H1 (cell line): ENCODE measurements at regions not wholly inside any gene's neighbourhood (a gene's known extent, or its start where the extent isn't known, plus 50 kb on each side); places are given as distances from the start of the nearest gene placed in this dataset.

ENCODE experiments used
- CTCF ChIA-PET: fragments of 300-600 bp; sonication (Branson Sonifier 250); formaldehyde crosslinking; loops from one replicate; lab custom pipeline; 2021; ENCODE audit not compliant: partially characterized antibody; lab: Charles Lee
- POLR2A ChIA-PET: fragments of 300-600 bp; sonication (Branson Sonifier 250); formaldehyde crosslinking; loops from one replicate; lab custom pipeline; 2021; ENCODE audit warnings: inconsistent platforms; ENCODE audit not compliant: partially characterized antibody; lab: Charles Lee
- DNase-seq, 2 experiments: peaks; one replicate each; pipeline versions ENCODE4 v3.0.0 to v3.0.0-alpha.2; 2010 to 2022; ENCODE audit warnings: low spot score in 2 of 2, low read depth in 1 of 2, mixed read lengths in 1 of 2
- FAIRE-seq: peaks from 2 replicates; lab custom pipeline; 2011; peaks lifted over from hg19 to GRCh38; lab: Jason Lieb, UNC
- H2AFZ ChIP-seq: 2 replicates; pipeline ENCODE4 v1.8.1; 2012; ENCODE audit warnings: low read length, inconsistent platforms
- H2AK5ac ChIP-seq: 2 replicates; pipeline ENCODE4 v1.6.1; 2013; ENCODE audit warnings: low read depth, low read length
- H2BK120ac ChIP-seq: replicated peaks from 2 replicates; pipeline ENCODE3; 2013; ENCODE audit warnings: low read depth, low read length, inconsistent platforms
- H2BK12ac ChIP-seq: 2 replicates; pipeline ENCODE4 v1.6.1; 2013; ENCODE audit warnings: low read depth, low read length
- H2BK15ac ChIP-seq: 2 replicates; pipeline ENCODE4 v1.6.1; 2013; ENCODE audit warnings: low read length
- H2BK20ac ChIP-seq: 2 replicates; pipeline ENCODE4 v1.6.1; 2013; ENCODE audit warnings: low read length
- H2BK5ac ChIP-seq: 2 replicates; pipeline ENCODE4 v1.6.1; 2013; ENCODE audit warnings: low read depth, low read length
- H3K14ac ChIP-seq: 2 replicates; pipeline ENCODE4 v1.6.1; 2013; ENCODE audit warnings: inconsistent platforms; ENCODE audit not compliant: insufficient read length
- H3K18ac ChIP-seq: 2 replicates; pipeline ENCODE4 v1.6.1; 2013; ENCODE audit warnings: low read length; ENCODE audit errors: extremely low read depth
- H3K23ac ChIP-seq: 2 replicates; pipeline ENCODE4 v1.6.1; 2013; ENCODE audit warnings: inconsistent platforms; ENCODE audit not compliant: insufficient read length
- H3K23me2 ChIP-seq: 2 replicates; pipeline ENCODE4 v1.6.1; 2013; ENCODE audit warnings: low read depth, low read length
- H3K27ac ChIP-seq: 2 replicates; pipeline ENCODE4 v1.6.1; 2011; ENCODE audit warnings: low read depth, low read length, inconsistent platforms
- H3K27me3 ChIP-seq, 4 experiments: replicated peaks in 1 of 4; 1 replicate in 1 of 4; 2 replicates in 3 of 4; pipeline versions ENCODE4 v1.6.1 to v1.8.1; 2011 to 2013; ENCODE audit warnings: low read length in 3 of 4, mild to moderate bottlenecking in 3 of 4, inconsistent platforms in 2 of 4, mixed read lengths in 2 of 4, moderate library complexity in 1 of 4; ENCODE audit not compliant: control insufficient read depth in 3 of 4, insufficient read depth in 3 of 4; ENCODE audit errors: extremely low read depth in 1 of 4
- H3K36me3 ChIP-seq, 4 experiments: 2 replicates each; pipeline versions ENCODE4 v1.6.1 to v1.8.1; 2011 to 2013; ENCODE audit warnings: mild to moderate bottlenecking in 4 of 4, low read length in 3 of 4, moderate library complexity in 2 of 4, control low read depth in 1 of 4, inconsistent platforms in 1 of 4; ENCODE audit not compliant: insufficient read depth in 4 of 4, control insufficient read depth in 2 of 4
- H3K4ac ChIP-seq: replicated peaks from 2 replicates; pipeline ENCODE3; 2013; ENCODE audit warnings: low read length, low read depth, mixed read lengths, inconsistent platforms; ENCODE audit not compliant: insufficient read length
- H3K4me1 ChIP-seq, 4 experiments: replicated peaks in 1 of 4; 1 replicate in 1 of 4; 2 replicates in 3 of 4; pipeline versions ENCODE4 v1.6.1 to v1.8.1; 2011 to 2013; ENCODE audit warnings: low read length in 3 of 4, inconsistent platforms in 2 of 4, mixed read lengths in 1 of 4; ENCODE audit not compliant: insufficient read depth in 4 of 4, control insufficient read depth in 3 of 4
- H3K4me2 ChIP-seq, 2 experiments: 2 replicates each; pipeline versions ENCODE4 v1.6.1 to v1.8.1; 2011 to 2013; ENCODE audit warnings: low read depth in 2 of 2, low read length in 2 of 2, control low read depth in 1 of 2, inconsistent platforms in 1 of 2, mild to moderate bottlenecking in 1 of 2; ENCODE audit not compliant: insufficient read depth in 1 of 2
- H3K4me3 ChIP-seq, 4 experiments: fragments of 200-600, 300-600 bp in 1 of 4; sonication (generic), shearing (Covaris generic), sonication (Bioruptor Twin) in 1 of 4; 2 replicates each; pipeline versions ENCODE4 v1.5.1 to v1.8.1; 2011 to 2016; ENCODE audit warnings: low read length in 4 of 4, low read depth in 3 of 4, control low read depth in 2 of 4, inconsistent platforms in 2 of 4, mild to moderate bottlenecking in 2 of 4, mixed read lengths in 1 of 4, moderate library complexity in 1 of 4; ENCODE audit not compliant: insufficient read depth in 2 of 4; ENCODE audit errors: extremely low read depth in 1 of 4
- H3K56ac ChIP-seq: replicated peaks from 2 replicates; pipeline ENCODE3; 2013; ENCODE audit warnings: low read depth, mild to moderate bottlenecking, mixed read lengths, low read length, inconsistent platforms; ENCODE audit not compliant: insufficient read length
- H3K79me1 ChIP-seq: 2 replicates; pipeline ENCODE4 v1.6.1; 2013; ENCODE audit warnings: low read depth, low read length, control low read depth
- H3K79me2 ChIP-seq, 2 experiments: 2 replicates each; pipeline versions ENCODE4 v1.6.1 to v1.8.1; 2012 to 2013; ENCODE audit warnings: low read length in 2 of 2, mild to moderate bottlenecking in 2 of 2, inconsistent platforms in 1 of 2; ENCODE audit not compliant: insufficient read depth in 2 of 2, control insufficient read depth in 1 of 2
- H3K9ac ChIP-seq, 4 experiments: replicated peaks in 1 of 4; 1 replicate in 1 of 4; 2 replicates in 3 of 4; pipeline versions ENCODE4 v1.6.1 to v1.8.1; 2011 to 2013; ENCODE audit warnings: low read depth in 3 of 4, low read length in 3 of 4, control low read depth in 2 of 4, mild to moderate bottlenecking in 2 of 4, moderate library complexity in 2 of 4, inconsistent platforms in 1 of 4; ENCODE audit errors: extremely low read depth in 1 of 4
- H3K9me3 ChIP-seq, 2 experiments: 2 replicates each; pipeline versions ENCODE4 v1.6.1 to v1.8.1; 2012 to 2013; ENCODE audit warnings: mild to moderate bottlenecking in 2 of 2, moderate library complexity in 2 of 2, control low read depth in 1 of 2, inconsistent platforms in 1 of 2, low read depth in 1 of 2, low read length in 1 of 2, mixed read lengths in 1 of 2; ENCODE audit not compliant: insufficient read depth in 2 of 2
- H4K20me1 ChIP-seq, 2 experiments: replicated peaks in 1 of 2; 2 replicates each; pipeline versions ENCODE3 to v1.8.1; 2011 to 2013; ENCODE audit warnings: inconsistent platforms in 2 of 2, low read length in 2 of 2, mild to moderate bottlenecking in 1 of 2; ENCODE audit not compliant: insufficient read depth in 2 of 2, control insufficient read depth in 1 of 2
- H4K5ac ChIP-seq: 2 replicates; pipeline ENCODE4 v1.6.1; 2013; ENCODE audit warnings: low read length, low read depth, mixed read lengths, inconsistent platforms; ENCODE audit not compliant: insufficient read length
- H4K8ac ChIP-seq: 2 replicates; pipeline ENCODE4 v1.8.0; 2013; ENCODE audit warnings: mild to moderate bottlenecking, moderate library complexity, low read length, inconsistent platforms; ENCODE audit not compliant: insufficient read depth; ENCODE audit errors: extremely low read depth
- H4K91ac ChIP-seq: replicated peaks from 2 replicates; pipeline ENCODE3; 2013; ENCODE audit warnings: low read length, mixed read lengths, inconsistent platforms; ENCODE audit not compliant: insufficient read length
- BACH1 ChIP-seq: IDR thresholded peaks from 2 replicates; pipeline ENCODE4 v1.6.1; 2012; ENCODE audit warnings: low read length, improper control_type of control experiment
- BRCA1 ChIP-seq: IDR thresholded peaks from 2 replicates; pipeline ENCODE4 v1.6.1; 2012; ENCODE audit warnings: low read depth, low read length, improper control_type of control experiment
- CEBPB ChIP-seq: IDR thresholded peaks from 2 replicates; pipeline ENCODE4 v1.6.1; 2012; ENCODE audit warnings: low read depth, low read length
- CTBP2 ChIP-seq: IDR thresholded peaks from 2 replicates; pipeline ENCODE4 v1.7.0; 2011; ENCODE audit warnings: borderline replicate concordance, mild to moderate bottlenecking, moderate library complexity, mixed read lengths, low read length; ENCODE audit not compliant: insufficient read depth, insufficient read length
- EP300 ChIP-seq, 2 experiments: IDR thresholded peaks; 1 replicate in 1 of 2; 2 replicates in 1 of 2; pipeline ENCODE4 v1.6.1; 2011 to 2012; ENCODE audit warnings: low read depth in 2 of 2, low read length in 2 of 2, mild to moderate bottlenecking in 2 of 2, borderline replicate concordance in 1 of 2, inconsistent platforms in 1 of 2, moderate library complexity in 1 of 2
- HDAC2 ChIP-seq, 2 experiments: fragments of 300-600 bp in 1 of 2; sonication (generic) in 1 of 2; IDR thresholded peaks; 2 replicates each; pipeline ENCODE4 v1.6.1; 2011 to 2012; ENCODE audit warnings: low read depth in 2 of 2, low read length in 2 of 2, mild to moderate bottlenecking in 2 of 2, moderate library complexity in 2 of 2, borderline replicate concordance in 1 of 2, inconsistent platforms in 1 of 2
- JUND ChIP-seq: IDR thresholded peaks from 2 replicates; pipeline ENCODE4 v1.6.1; 2011; ENCODE audit warnings: mild to moderate bottlenecking, improper control_type of control experiment, low read length
- MAFK ChIP-seq: IDR thresholded peaks from 2 replicates; pipeline ENCODE4 v1.6.1; 2012; ENCODE audit warnings: low read depth, mild to moderate bottlenecking, improper control_type of control experiment, low read length
- PHF8 ChIP-seq: fragments of 200-600 bp; sonication (generic); conservative IDR thresholded peaks from 2 replicates; pipeline ENCODE4 v1.7.1; 2012; ENCODE audit warnings: low read depth, mild to moderate bottlenecking, inconsistent platforms, low read length, moderate library complexity
- SIN3A ChIP-seq, 2 experiments: IDR thresholded peaks in 1 of 2; conservative IDR thresholded peaks in 1 of 2; 2 replicates each; pipeline ENCODE4 v1.6.1; 2011 to 2012; ENCODE audit warnings: low read length in 2 of 2, improper control_type of control experiment in 1 of 2, low read depth in 1 of 2, mild to moderate bottlenecking in 1 of 2
- SRF ChIP-seq: IDR thresholded peaks from 2 replicates; pipeline ENCODE4 v1.6.1; 2011; ENCODE audit warnings: mild to moderate bottlenecking, low read depth, low read length, moderate library complexity
- TAF7 ChIP-seq: optimal IDR thresholded peaks from 2 replicates; pipeline ENCODE3; 2011; ENCODE audit warnings: low read depth, mild to moderate bottlenecking, inconsistent platforms, low read length, moderate library complexity, borderline replicate concordance
- WGBS, 2 experiments: shearing (Covaris generic) in 1 of 2; methylation state at CpG; one replicate each; pipeline versions ENCODE4 v1.1.6 to v1.1.7; 2013 to 2015; ENCODE audit warnings: low lambda C conversion rate in 2 of 2, mixed read lengths in 2 of 2, inconsistent platforms in 1 of 2, low coverage in 1 of 2, missing lambda C conversion rate in 1 of 2; ENCODE audit not compliant: insufficient replicate concordance in 2 of 2, insufficient coverage in 1 of 2, insufficient read length in 1 of 2; ENCODE audit errors: extremely low coverage in 1 of 2, missing lambda C conversion rate in 1 of 2; 5-methylcytosine and 5-hydroxymethylcytosine counted together
- TF ChIP-seq, protein P1 (sequence below): IDR thresholded peaks from 2 replicates; pipeline ENCODE4 v1.6.1; 2011; ENCODE audit warnings: low read length, improper control_type of control experiment

DNA sequence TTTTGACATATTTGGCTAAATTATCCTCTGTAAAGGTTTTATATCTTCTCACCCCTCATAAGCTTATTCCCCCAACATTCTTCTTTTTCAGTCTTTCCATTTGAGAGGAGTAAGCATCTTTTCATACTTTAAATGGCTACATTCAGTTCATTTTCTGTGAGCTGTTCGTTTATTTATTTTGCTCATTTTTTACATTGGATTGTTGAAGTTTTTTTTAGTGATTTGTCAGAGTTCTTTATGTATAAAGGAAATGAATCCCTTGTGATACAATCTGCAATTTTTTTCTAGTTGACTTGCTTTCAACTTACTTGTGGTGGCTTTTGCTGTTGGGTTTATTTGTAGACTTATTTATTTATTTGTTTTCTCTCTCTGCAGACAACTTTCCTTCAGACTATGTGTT, 250.3 kb downstream of the DLEU7 start:
- H2BK5ac ChIP-seq = no peak overlapping the region
- FAIRE-seq (no peak), DNase-seq (no peak)
- no peak overlapping the region for H3K56ac ChIP-seq
- H3K79me1 ChIP-seq = no peaks in the 10 kb centered on the region
- ChIA-PET POLR2A (no interaction called here), CTCF (interaction anchor here (0.9 kb wide), 1 partner anchor 88 kb away, joined by 3 read pairs; no protein-coding TSS in a partner anchor)
- H3K18ac ChIP-seq = no peak overlapping the region
- H4K20me1 ChIP-seq = no peaks in the 10 kb centered on the region
- H3K4me2 ChIP-seq = no peak overlapping the region
- H3K4ac ChIP-seq = no peak overlapping the region
- H3K36me3 ChIP-seq = no peaks in the 10 kb centered on the region
- no peak overlapping the region for H3K9ac ChIP-seq
- no peak overlapping the region for H4K8ac ChIP-seq
- no peak overlapping the region for H3K23ac ChIP-seq
- H3K23me2 ChIP-seq = no peaks in the 10 kb centered on the region
- H3K4me3 ChIP-seq = no peak overlapping the region
- H3K9me3 ChIP-seq = no peaks in the 10 kb centered on the region
- 81% methylated on average over 1 of the region's 1 CpG; no CpG with 5 or more reads in 1 of the 2 experiments for WGBS, 2 experiments
- no peak overlapping the region for H2BK12ac ChIP-seq
- H4K5ac ChIP-seq = no peak overlapping the region
- H2AFZ ChIP-seq = no peak overlapping the region
- no peak overlapping the region for H2BK20ac ChIP-seq
- H2BK120ac ChIP-seq = no peak overlapping the region
- no peak overlapping the region for H3K14ac ChIP-seq
- peaks cover 2 to 3% (median 2%) of the 10 kb centered on the region in 4 experiments; a peak in 4 of 7 replicates for H3K4me1 ChIP-seq
- no peak overlapping the region for H2AK5ac ChIP-seq
- no peaks in the 10 kb centered on the region for H3K79me2 ChIP-seq
- no peak overlapping the region for H2BK15ac ChIP-seq
- no peak overlapping the region for H3K27ac ChIP-seq
- H3K27me3 ChIP-seq = no peaks in the 10 kb centered on the region
- no peak overlapping the region for H4K91ac ChIP-seq
- TF ChIP-seq PHF8 = no peak
- TF ChIP-seq SIN3A (conservative IDR thresholded peaks at IDR 0.05 in 1 of 2, IDR thresholded peaks at IDR 0.05 in 1 of 2; ENCODE audit: low read depth in 1 of 2, low read length in 2 of 2) = no peak
- TF ChIP-seq HDAC2 (IDR thresholded peaks at IDR 0.05; ENCODE audit: borderline replicate concordance in 1 of 2, low read depth in 2 of 2, low read length in 2 of 2) = no peak
- TF ChIP-seq CTBP2 = no peak
- TF ChIP-seq TAF7 = no peak
- no peak for TF ChIP-seq MAFK
- TF ChIP-seq SRF = no peak
- no peak for TF ChIP-seq JUND
- no peak for TF ChIP-seq BRCA1
- TF ChIP-seq, protein P1, sequence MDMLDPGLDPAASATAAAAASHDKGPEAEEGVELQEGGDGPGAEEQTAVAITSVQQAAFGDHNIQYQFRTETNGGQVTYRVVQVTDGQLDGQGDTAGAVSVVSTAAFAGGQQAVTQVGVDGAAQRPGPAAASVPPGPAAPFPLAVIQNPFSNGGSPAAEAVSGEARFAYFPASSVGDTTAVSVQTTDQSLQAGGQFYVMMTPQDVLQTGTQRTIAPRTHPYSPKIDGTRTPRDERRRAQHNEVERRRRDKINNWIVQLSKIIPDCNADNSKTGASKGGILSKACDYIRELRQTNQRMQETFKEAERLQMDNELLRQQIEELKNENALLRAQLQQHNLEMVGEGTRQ = no peak
- TF ChIP-seq EP300 (IDR thresholded peaks at IDR 0.05; ENCODE audit: borderline replicate concordance in 1 of 2, low read depth in 2 of 2, low read length in 2 of 2) = no peak
- no peak for TF ChIP-seq BACH1
- TF ChIP-seq CEBPB = no peak
